ENCODE measurements at regions not wholly inside any gene's neighbourhood (a gene's known extent, or its start where the extent isn't known, plus 50 kb on each side); places are given as distances from the start of the nearest gene placed in this dataset.

- DNase-seq (ENCODE audit: low read depth): no peak
- TF ChIP-seq POLR2A (IDR thresholded peaks at IDR 0.05; ENCODE audit: extremely low read depth, insufficient read length) (no peak), MYC (IDR thresholded peaks at IDR 0.05; ENCODE audit: low read depth, low read length) (no peak), CTCF (IDR thresholded peaks at IDR 0.05; ENCODE audit: low read depth, low read length) (no peak)
- TF ChIP-seq, protein P1, sequence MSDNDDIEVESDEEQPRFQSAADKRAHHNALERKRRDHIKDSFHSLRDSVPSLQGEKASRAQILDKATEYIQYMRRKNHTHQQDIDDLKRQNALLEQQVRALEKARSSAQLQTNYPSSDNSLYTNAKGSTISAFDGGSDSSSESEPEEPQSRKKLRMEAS (IDR thresholded peaks at IDR 0.05; ENCODE audit: low read depth, low read length): no peak
- no peak overlapping the region for H3K4me3 ChIP-seq (ENCODE audit: low read depth, low read length)
Observed at GRCh38 chr1:29805896-29806160, 569.5 kb downstream of the PTPRU start.

DNA sequence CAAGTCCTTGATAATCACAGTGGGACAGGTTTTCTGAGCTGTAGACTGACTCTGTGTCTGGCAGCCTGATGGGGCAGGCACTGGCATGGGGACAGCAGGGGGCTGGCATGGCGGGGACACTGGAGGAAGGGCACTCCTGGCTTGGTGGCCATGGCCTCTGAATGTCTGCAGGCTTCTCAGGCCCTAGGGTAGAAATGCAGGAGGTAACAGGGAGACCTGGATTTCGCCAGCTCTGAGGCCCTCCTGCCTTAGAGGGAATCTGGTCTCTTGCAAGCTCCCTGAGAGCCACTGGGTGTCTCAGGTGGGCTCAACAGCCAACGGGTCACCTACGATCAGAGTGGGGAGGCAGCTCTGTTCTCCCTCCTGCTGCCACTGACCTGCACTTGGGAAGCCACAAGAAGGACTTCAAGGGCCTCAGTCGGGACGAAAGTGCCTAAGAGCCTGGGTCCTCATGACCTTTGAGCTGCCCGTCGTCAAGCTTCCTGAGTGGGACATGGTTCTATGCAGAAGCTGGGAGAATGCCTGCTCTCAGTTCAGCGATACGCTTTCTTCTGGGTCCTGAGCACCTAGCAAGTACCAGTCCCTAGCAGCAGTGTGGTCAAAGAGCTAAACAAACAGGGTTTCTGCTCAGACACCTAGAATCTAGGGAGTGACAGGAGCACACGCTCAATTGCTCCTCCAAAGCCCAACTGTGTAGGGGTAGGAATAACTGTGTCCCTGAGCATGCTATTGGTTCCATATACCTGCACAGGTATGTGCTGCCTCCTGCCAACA, 569.0 kb downstream of the PTPRU start:
- TF ChIP-seq, protein P1 (IDR thresholded peaks at IDR 0.05; ENCODE audit: low read depth, low read length): no peak
- no peak for TF ChIP-seq POLR2A (IDR thresholded peaks at IDR 0.05; ENCODE audit: extremely low read depth, insufficient read length)
- no peak for TF ChIP-seq MYC (IDR thresholded peaks at IDR 0.05; ENCODE audit: low read depth, low read length)
- no peak for DNase-seq (ENCODE audit: low read depth)
- no peak overlapping the region for H3K4me3 ChIP-seq (ENCODE audit: low read depth, low read length)

GRCh38 chr1:29804181-29804899, 568.0 kb downstream of the PTPRU start:
- DNase-seq (ENCODE audit: low read depth): no peak
- no peak for TF ChIP-seq CTCF (IDR thresholded peaks at IDR 0.05; ENCODE audit: low read depth, low read length)
- TF ChIP-seq, protein P1 (IDR thresholded peaks at IDR 0.05; ENCODE audit: low read depth, low read length): no peak
- H3K4me3 ChIP-seq (ENCODE audit: low read depth, low read length): no peak overlapping the region

DNA sequence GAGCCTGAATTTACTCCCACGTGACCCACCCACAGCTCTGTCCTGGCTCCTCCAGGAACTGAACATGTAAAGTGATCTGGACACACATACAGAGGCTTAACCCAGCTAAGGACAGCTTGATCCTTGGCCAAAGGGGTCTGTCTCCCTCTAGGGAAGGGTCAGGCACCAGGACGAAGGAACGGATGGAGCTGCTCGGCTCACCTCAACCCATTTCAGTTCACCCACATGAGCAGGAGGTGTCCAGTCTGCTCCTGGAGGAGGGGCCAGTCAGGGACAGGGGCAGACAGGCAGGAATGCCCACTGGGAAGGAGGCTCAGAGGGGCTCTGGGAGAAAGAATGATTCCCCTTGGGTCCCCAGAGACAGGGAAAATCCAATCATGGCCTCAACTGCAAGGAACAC, 567.2 kb downstream of the PTPRU start:
- no peak for DNase-seq (ENCODE audit: low read depth)
- no peak overlapping the region for H3K4me3 ChIP-seq (ENCODE audit: low read depth, low read length)
- TF ChIP-seq POLR2A (IDR thresholded peaks at IDR 0.05; ENCODE audit: extremely low read depth, insufficient read length) (no peak), CTCF (IDR thresholded peaks at IDR 0.05; ENCODE audit: low read depth, low read length) (no peak), MYC (IDR thresholded peaks at IDR 0.05; ENCODE audit: low read depth, low read length) (no peak)
- TF ChIP-seq, protein P1 (IDR thresholded peaks at IDR 0.05; ENCODE audit: low read depth, low read length): no peak

DNA sequence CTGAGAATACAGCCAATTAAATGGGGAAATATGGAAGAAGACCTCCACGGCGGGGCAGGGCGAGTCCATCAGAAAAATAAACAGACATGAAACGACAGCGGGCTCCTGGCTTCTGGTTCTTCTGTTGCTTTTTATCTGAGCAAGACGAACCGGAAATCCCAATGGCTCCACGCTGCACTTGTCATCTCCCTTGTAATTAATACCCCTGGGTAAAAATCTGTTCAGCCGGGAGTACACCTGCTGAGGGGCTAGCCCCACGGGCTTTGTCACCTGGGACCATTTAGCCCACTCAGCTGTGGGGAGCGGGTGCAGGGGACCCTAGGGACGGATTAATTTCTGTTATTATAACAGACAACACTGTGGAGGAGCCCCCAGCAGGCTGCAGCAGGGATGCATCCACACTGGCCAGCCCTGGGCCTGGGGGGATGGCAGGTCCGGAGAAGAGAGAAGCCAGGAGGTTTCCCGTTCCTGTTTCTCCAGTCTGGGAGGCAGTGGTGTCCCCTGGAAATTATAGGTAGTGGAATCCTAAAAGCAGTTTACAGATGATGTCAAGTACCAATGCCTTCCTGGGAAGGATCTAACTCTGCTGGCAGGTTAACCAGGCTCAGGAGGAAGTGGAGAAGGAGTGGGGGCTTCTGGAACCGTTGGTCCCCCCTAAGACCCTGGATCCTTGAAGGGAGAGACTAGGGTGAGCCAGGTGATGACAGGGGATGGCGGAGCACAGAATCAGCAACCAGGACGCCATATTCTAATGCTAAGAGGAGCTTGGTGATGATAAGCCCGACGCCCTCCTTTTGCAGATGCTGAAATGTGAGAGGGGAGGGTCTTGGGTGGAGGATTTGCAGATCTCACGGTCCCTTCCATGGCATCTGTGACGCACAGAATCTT, 566.1 kb downstream of the PTPRU start:
- TF ChIP-seq CTCF (IDR thresholded peaks at IDR 0.05; ENCODE audit: low read depth, low read length) (no peak), MYC (IDR thresholded peaks at IDR 0.05; ENCODE audit: low read depth, low read length) (no peak), POLR2A (IDR thresholded peaks at IDR 0.05; ENCODE audit: extremely low read depth, insufficient read length) (no peak)
- TF ChIP-seq, protein P1 (IDR thresholded peaks at IDR 0.05; ENCODE audit: low read depth, low read length): no peak
- H3K4me3 ChIP-seq (ENCODE audit: low read depth, low read length): no peak overlapping the region
- DNase-seq (ENCODE audit: low read depth): no peak

Data from NB4 (cell line).